ENCODE measurements at regions not wholly inside any gene's neighbourhood (a gene's known extent, or its start where the extent isn't known, plus 50 kb on each side); places are given as distances from the start of the nearest gene placed in this dataset.

GRCh38 chr11:26847459-26847858, 125.6 kb upstream of the SLC5A12 start (continued):
- TF ChIP-seq ZNF318 (CRISPR knock-in tag; IDR thresholded peaks at IDR 0.05): no peak
- TF ChIP-seq RFXAP (CRISPR knock-in tag; IDR thresholded peaks at IDR 0.05; ENCODE audit: borderline replicate concordance): no peak
- TF ChIP-seq IKZF4 (CRISPR knock-in tag; IDR thresholded peaks at IDR 0.05; ENCODE audit: borderline replicate concordance, low read depth, not compliant biosample characterization): no peak
- TF ChIP-seq KDM4B (CRISPR knock-in tag; IDR thresholded peaks at IDR 0.05): no peak
- no peak for TF ChIP-seq TCF7 (IDR thresholded peaks at IDR 0.05; ENCODE audit: low read depth)
- no peak for TF ChIP-seq ZNF713 (CRISPR knock-in tag; IDR thresholded peaks at IDR 0.05)

Data from HepG2 (cell line).